GM18873 (cell line): ENCODE measurements at regions not wholly inside any gene's neighbourhood (a gene's known extent, or its start where the extent isn't known, plus 50 kb on each side); places are given as distances from the start of the nearest gene placed in this dataset.

Experiments
- ATAC-seq: cut with Tn5 transposase; IDR thresholded peaks from one replicate; pipeline ENCODE4 v1.9.1; 2021; ENCODE audit warnings: mild to moderate bottlenecking, moderate library complexity, moderate number of reproducible peaks; ENCODE audit not compliant: unreplicated experiment, low FRiP score

GRCh38 chr3:72698154-72698917, 149.9 kb downstream of the SHQ1 start:
- no peak for ATAC-seq

DNA sequence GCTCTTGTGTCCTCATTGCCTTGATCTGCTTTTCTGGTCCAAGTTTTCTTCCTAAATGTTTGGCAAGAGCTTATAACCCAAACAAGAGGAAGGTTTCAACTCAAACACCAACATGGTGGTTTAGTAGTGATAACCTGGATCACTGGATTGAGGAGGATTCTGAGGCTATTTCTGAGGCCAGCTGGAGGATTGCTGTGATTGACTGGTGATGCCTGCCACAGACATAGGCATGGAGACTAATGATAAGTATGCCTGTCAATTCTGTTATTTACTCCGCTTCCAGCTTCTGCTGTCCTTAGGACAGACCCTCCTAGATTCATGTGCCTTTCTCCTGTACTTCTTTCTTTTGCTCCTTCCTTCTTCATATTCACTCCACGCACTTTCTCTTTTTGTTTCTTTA, 150.5 kb downstream of the SHQ1 start:
- no peak for ATAC-seq

DNA sequence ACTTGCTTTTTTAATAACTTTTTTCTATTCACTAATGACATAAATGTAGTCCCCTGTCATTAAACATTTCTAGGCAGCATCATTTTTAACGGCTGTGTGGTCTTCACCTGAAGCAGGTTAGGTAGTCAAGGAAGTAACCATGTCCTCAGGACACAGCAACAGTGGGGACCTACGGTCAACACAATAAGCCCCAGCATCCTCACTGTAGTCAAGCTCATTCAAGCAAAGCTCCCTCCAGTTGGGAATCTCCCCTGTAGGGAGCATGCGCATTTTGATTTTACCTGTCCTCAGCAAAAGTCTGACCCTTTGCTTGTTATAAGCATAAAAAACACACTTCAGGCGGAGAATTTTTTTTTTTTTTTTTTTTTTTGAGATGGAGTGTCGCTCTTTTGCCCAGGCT, 151.4 kb downstream of the SHQ1 start:
- ATAC-seq, result no peak

DNA sequence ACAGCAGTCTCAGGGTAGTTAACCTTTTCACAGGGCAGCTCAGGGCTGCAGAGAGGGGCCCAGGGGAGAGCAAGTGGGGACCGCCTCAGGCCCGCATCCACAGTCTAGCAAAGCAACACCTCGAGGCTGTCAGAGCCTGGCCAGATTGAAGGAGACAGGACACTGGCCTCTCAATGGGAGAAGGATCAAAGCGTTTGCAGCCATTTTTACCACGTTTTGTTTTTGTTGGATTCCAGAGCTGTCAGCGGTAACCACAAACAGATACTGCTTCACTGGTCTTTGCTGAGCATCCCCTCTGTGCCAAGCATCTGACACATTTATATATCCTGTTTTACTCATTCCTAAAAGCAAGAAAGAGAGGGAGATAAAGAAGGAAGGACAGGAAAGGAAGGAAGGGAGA, 153.8 kb downstream of the SHQ1 start:
- ATAC-seq, result no peak

DNA sequence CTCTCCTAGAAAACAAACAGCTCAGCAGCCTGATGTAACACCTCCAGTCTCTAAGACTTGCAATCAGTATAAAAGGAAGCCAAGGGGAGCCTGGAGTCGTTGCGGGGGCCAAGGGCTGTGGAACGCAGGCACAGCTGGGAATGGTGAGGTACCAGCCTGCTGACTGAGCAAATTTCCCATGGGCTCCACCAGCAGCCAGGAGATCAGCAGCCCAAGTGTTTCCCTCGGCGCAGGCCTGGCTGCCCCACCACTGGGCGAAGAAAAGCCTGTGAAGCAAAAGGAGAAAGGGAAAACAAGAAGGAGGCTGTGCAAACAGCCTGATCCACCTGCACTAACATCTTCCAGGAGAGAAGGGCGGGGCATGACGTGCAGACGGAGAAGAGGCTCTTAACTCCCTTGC, 155.3 kb downstream of the SHQ1 start:
- no peak for ATAC-seq

DNA sequence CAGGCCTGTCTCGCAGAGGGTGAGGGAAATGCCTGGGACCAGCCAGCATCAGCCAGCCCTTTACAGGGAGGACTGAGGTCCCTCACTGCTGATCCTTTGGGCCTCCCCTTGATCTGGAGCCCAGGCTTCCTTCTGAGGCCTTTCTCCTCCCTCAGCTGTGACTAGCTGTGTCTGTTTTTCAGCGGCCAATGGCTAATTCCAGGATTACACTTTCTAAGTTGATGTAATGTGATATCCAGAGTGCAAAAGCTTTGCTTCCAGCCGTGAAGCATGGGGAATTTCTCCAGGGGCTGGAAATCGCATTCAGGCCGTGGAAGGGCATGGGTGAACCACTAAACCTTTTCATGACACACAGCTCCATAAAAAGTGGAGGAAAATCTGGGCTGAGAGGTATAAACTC, 157.6 kb downstream of the SHQ1 start:
- ATAC-seq, result no peak

DNA sequence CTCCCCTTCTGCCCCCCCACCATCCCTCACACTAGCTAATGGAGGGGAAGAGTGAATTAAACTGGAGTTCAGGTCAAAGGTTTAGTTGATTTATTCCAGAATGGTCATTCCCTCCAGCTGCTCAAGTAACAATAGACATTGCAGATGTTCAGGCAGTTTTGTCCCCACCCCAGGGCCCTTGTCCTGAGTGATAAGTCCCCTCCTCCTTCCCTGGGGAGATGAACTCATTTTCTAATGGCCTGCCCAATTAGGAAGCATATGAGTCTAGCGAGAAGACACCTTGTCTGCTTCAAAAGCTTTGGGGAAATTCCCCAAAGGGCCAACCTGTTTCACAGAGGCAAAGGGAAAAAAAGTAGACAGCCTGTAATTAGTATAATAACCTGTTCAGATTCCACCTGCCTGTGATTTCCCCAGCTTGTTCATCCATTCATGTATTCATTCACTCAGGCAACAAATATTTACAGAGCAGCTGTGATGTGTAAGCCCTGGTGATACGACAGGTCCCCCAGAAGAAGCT, 165.3 kb downstream of the SHQ1 start:
- no peak for ATAC-seq

GRCh38 chr3:72681598-72681997, 166.6 kb downstream of the SHQ1 start:
- ATAC-seq, result no peak

GRCh38 chr3:72680766-72681165, 167.5 kb downstream of the SHQ1 start:
- no peak for ATAC-seq

DNA sequence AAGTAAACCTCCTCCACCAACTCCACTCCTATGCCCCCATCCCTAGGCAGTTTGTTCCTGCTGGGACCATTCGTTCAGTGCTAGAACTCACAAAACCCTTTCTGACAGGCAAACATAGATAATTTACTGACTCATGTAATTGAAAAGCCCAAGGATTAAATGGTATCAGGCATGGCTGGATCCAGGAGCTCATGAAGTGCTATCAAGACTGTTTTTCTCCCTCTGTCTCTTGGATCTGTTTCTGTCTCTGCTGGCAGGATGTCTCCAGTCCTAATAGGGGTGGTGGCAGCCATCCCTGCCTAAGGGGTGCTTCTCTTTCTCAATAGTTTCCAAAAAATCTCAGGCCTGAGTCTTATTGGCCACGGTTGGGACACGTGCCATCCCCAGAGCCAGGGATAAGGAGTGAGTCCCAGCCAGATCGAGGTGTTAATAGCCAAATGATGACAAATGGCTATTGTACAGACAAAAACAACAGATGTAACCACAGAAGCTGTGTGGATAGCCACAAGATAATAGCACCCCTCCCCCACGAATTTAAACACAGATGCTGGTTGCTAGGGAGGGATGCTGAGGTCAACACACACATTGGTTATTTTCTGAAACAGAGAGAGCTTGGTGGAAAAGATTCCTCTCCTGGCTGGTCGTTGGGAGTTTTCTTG, 168.6 kb downstream of the SHQ1 start:
- ATAC-seq, result no peak

DNA sequence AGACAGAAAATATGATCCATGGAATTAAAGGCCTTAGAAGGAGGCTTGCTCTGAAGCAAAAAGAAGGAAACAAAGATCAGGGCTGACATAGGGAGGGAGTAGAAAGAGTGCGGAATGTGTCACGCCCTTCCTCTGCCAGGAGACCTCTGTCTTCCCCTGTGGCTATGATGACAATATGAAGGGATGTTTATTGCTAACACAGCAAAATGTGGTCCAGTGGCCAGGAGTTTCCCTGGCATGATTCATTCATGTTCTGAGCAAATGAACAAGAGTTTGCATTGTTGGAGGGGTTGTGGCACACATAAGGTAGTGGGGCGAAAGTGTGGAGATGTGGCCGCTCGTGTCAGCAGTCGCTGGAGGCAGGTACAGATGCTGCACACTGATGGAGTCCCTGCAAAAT, 169.4 kb downstream of the SHQ1 start:
- ATAC-seq, result no peak

DNA sequence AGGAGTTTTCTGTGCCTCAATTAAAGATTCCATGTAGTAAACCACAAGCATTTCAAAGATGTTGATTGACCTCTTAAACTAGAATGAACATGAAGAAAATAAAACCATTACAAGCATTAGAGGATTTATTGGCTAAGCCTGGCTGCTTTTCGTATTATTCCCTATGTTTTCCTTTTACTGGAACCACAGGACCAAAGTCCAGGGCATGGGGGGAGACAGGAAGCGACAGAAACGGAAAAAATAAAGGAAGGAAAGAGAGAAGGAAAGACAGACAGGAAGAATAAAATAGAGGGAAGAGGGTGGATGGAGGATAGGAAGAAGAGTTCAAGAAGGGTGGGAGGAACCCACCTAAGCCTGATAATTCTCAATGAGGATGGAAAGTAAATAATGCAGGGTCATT, 169.9 kb downstream of the SHQ1 start:
- ATAC-seq, result no peak

DNA sequence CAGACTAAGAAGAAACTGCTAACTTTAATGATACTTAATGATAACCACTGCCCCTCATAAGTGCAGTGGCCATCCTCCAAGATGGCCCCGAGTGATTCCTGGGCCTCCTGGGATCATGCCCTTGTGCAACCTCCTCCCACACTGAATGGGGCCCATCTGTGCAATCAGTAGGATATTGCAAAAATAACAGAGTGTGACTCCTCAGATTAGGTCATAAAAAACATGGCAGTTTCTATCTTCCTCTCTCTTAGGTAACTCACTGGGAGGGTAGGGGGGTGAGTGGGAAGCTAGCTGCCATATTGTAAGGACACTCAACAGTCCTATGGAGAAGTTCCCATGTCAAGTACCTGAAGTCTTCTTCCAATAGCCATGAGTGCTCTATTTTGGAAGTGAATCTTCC, 173.0 kb downstream of the SHQ1 start:
- ATAC-seq, result no peak

DNA sequence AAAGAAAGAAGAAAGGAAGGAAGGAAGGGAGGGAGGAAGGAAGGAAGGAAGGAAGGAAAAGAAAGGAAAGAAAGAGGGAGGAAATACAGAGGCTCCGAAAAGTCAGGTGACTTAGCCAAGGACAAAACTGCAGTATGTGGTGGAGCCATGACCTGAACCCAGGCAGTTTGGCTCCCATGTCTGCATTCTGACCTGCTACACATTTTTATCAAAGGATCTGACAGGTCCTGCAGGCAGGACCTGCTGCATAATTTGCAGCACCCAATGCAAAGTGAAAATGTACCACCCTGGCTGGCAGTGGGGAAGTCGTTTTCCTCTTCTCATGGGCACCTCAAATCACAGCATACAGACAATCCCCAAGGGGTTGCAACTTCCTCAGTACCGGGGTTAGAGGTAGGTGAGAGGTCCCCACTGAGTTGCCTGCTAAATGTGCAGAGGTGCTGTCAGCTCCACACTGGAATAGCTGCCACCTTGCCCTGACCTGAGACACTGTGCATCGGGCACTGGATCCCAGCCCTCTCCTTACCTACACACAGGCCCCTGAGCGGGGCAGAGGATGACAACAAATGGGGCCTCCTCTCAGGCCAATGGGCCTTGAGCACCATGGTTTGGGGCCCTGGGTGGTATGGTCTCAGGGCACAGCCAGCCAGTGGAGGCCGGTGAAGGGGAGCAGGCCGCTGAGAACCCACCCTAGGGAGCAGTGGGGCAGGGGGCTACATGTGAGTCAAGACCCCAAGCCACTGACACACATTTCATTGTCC, 175.1 kb downstream of the SHQ1 start:
- ATAC-seq, result no peak

DNA sequence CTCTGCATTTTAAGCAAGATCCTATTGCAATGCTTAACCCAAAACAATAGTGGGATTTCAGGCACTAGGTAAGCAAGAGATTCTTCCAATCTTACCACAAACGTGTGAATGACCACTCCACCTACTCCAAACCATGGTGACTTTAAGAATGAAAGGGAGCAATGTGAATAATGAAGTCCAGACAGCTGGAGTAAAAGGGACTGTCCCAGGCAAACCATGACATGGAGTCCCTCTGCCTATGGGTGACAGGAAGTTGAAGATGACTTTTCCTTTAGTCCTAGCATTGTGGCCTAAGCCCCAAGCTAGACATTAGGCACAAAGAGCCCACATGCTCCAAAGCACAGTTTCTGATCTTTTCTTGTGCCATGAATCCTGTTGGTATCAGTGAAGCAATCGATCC, 179.0 kb downstream of the SHQ1 start:
- ATAC-seq, result no peak

- no peak for ATAC-seq
Observed at GRCh38 chr3:72666447-72666755, 181.8 kb downstream of the SHQ1 start.

DNA sequence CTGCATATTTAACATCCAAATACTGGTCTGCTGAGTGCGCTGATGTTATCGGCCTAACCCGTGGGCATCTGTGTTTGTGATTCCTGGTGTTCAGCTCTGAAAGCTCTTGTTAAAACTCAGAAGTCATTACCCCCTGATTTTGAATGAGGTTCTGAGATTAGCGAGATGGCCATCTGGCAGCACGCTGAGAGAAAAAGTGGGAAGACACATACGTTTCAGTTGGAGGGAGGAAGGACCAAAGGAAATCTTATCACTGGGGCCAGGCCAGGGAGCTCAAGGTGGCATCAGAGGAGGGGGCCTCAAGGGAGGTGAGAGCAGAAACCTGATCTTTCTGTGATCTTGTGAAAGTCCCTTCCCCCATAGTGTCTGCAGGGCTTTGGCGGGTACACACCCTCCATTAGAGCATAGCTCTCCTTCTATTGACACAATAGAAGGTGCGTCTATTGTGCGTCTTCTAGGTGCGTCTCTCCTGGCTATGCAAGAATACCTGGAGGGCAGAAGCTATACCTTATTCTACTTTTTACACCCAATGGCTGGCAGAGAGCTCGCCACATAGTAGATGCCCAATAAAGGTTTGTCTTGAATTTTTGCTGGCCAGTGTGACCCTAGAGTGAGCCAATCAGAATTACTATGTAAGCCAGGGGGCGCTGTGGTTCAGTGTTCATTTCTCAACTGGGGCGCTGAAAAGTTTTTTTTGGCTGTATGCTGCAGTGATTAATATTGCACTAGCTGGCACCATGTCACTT, 182.4 kb downstream of the SHQ1 start:
- no peak for ATAC-seq

GRCh38 chr3:72665103-72665502, 183.1 kb downstream of the SHQ1 start:
- ATAC-seq, result no peak

GRCh38 chr3:72664184-72664975, 183.9 kb downstream of the SHQ1 start:
- no peak for ATAC-seq

- ATAC-seq, result no peak
Observed at GRCh38 chr3:72663429-72663828, 184.8 kb downstream of the SHQ1 start.
